ENCODE measurements at regions not wholly inside any gene's neighbourhood (a gene's known extent, or its start where the extent isn't known, plus 50 kb on each side); places are given as distances from the start of the nearest gene placed in this dataset.
"Not testable (repeated sequence)": the region's sequence is repeated elsewhere in the genome, so short reads cannot be mapped to it uniquely, and the experiment has no call there.

DNA sequence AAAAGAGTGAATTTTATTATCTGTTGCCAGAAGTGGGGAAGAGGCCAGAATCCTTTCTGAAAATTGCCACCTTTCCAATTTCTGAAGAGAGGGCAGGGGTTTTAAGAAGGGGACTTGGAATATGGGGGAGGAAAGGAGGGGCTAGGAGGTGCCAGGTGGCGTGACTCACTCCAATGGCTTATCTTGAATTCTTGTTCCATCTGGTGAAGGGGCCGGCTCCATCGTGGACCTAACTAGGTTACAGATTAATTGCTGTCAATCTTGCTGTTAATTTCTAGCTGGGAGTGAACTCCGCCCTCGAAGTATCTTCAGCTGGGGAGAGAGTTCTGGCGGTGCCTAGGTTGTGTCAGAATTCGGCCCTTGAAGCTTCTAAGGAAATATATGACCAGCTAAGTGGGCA, 138.7 kb downstream of the YTHDC2 start:
- DNase-seq (ENCODE audit: low spot score) = no peak

DNA sequence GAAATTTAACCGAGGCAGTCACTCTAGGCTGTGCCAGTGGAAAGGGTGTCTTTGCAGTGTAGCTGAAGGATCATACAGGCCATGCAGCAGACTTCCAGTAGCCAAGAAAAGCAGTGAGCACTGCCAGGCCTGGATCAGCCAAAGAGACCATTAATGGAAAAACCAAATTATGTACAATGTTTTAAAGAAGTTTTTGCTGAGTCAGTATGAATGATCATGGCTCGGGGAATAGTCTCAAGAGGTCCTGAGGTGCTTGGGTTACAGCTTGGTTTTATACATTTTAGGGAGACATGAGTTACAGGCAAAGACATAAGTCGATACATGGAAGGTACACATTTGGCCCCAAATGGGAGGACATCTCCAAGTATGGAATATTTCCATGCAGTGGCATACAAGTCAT, 141.3 kb downstream of the YTHDC2 start:
- DNase-seq (ENCODE audit: low spot score) = no peak

DNA sequence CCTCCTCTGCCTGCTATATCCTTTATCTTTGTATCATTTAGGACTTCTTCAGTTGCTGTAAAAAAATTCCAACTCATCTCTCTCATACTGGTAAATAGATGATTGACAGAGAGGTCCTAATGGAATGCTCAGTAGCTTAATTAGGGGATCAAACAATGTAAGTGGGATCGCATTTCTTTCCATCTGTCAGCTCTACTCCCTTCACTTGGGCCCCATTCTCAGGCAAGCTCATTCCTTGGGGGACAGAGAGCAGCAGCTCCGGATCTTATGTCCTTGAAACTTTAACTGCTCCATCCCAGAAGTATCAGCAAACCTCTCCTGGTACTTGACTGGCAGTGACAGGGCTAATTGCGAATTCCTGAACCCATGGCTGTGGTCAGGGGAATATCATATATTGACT, 146.7 kb downstream of the YTHDC2 start:
- no peak for DNase-seq (ENCODE audit: low spot score)

DNA sequence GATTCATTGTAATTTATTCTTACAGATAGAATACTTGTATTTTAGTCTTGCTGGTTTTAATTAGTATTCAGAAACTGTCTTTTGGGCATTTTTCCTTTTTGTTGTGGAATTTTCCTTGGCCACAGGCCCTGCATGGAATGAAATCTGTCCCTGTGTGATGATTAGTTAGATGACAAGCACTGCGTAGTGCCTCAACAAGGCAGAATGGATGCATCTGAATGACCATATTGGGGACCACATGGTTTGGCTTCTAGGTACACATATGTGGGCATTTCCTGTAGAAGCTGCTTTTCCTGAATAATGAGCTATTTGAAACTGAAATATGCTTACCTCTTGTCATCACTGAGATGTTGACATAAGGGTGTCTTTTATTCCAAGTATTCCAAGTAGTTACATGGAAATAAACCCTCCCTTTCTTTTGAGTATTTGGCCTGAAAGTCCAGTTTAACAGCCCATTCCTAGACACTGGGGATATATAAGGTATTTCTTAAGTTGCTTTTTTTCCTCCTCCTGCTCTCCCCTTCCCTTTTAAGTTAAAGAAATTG, 147.3 kb downstream of the YTHDC2 start:
- DNase-seq (ENCODE audit: low spot score) = no peak

DNA sequence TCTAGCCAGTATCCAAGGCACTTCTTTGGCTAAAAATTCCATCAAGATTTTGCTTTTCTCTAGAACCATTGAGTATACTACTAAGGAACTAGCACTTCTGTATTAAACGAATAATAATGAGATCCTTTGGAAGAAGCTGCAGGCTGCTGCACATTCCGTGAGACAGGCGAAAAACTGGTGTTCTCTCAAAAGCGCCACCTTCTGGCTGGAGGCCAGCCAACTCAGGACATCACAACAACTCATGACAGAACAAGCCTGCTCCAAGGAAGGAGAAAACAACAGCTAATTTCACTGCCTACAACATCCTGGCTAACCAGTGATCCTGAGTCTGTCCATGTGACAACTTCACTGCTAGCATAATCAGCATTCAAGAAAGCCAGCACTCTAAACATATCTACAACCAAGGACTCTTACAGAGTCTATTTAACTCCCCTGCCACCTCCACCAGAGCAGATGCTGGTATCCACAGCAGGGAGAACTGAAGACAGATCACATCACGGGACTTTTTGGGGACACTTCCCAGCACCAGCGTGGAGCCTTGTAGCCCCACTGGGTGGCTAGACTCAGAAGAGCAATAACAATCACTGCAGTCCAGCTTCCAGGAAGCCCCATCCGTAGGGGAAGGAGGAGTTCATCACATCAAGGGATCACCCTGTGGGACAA, 150.5 kb downstream of the YTHDC2 start:
- no peak for DNase-seq (ENCODE audit: low spot score)

DNA sequence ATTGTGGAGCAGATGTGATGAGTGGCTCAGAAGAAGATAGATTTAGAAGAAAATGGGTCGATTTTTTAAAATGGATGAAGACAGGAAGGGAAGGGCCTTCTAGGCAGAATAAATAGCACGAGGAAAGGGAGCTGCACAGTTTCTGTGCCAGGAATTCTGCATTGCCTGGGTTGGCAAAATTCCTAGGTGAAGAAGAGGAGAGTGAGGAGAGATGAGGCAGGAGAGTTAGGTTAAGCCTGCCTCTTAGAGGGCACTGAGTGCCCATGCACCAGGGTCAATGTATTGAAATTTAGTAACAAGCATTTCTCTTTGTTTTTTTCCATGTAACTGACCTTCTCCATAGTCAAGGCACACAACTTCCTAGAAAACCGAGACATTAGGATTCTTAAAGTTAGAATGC, 159.5 kb downstream of the YTHDC2 start:
- DNase-seq (ENCODE audit: low spot score) = no peak

- no peak for DNase-seq (ENCODE audit: low spot score)
Measured at GRCh38 chr5:113675166-113675565, 161.7 kb downstream of the YTHDC2 start.

DNA sequence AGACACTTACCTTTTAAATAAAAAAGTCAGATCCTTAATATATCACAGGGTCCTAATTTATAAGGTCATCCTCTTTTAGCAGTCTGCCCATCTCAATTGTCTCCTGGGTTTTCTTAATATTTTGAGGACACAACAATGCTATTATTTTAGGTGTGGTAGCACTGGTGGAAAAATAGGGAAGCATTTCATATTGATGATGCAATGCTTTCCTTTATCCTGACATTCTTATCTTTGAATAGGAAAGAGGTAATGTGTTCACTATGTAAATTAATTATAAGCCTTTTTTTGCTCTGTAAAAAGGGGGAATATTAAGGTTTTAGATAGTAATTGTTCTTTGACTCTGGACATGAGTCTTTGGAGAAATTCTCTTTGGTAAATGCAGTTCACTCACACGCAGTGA, 164.7 kb downstream of the YTHDC2 start:
- no peak for DNase-seq (ENCODE audit: low spot score)

GRCh38 chr5:113678924-113679575, 165.6 kb downstream of the YTHDC2 start:
- peak; percentile 50 for DNase-seq (ENCODE audit: low spot score)

DNA sequence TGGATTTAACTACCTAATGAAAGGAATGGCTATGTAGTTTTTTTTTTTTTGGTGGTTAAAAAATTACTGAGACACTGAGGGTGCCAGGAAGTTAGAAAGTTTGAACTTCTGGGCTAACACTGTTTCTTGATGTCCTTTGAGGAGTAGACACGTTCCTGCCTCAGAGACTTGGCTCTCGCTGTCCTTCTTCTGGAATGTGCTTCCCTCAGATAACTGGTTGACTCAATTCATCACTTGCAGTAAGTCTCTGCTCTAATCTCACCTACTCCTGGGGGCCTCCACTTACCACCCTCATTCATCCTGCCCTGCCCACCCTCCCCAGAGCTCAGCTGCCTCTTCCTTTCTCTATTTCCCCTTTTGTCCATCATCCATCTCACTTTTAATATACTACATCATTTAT, 167.0 kb downstream of the YTHDC2 start:
- DNase-seq (ENCODE audit: low spot score) = no peak

DNA sequence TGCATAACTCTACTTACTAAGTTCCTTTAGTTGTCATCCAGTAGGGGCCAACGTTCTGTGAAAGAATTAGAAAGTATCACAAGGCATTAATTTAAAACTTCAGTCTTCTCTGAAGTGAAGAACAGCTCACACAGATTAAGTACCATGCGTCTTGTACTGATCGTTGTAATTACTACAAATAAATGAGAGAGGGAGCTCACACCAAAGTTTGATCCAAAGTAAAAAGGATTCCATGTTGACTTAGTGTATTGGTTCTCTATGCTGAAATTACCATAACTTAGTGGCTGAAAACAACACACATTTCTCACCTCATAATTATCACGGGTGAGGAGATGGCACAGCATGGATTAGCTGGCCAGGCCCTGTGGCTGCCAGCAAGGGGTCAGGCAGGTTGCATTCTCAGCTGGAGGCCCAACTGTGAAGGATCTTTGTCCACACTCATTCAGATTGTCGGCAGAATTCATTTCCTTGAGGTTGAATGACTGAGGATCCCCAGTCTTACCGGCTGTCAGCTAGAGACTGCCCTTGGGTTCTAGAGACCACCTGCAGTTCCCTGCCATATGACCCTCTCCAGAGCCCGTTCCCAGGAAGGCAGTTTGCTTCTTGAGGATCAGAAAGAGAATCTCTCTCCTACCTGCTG, 169.1 kb downstream of the YTHDC2 start:
- no peak for DNase-seq (ENCODE audit: low spot score)

DNA sequence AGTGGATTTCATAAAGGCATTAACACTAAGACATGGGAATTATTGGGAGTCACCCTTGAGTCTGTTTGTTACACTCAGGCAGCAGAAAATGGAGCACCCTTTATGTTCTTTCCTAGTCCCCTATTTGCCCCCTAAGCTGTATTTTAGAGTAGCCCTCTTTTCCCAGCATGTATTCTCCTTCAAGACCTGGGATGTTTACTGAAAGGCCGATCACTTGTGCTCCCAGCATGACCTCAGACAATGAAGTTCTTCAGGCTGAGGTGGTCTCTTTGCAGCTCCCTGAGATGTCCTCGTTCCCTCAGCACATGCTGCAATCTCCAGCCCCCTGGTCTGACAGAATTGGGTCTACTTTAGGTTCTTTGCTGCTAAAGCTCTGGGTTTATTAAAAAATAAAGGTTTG, 169.7 kb downstream of the YTHDC2 start:
- no peak for DNase-seq (ENCODE audit: low spot score)

DNA sequence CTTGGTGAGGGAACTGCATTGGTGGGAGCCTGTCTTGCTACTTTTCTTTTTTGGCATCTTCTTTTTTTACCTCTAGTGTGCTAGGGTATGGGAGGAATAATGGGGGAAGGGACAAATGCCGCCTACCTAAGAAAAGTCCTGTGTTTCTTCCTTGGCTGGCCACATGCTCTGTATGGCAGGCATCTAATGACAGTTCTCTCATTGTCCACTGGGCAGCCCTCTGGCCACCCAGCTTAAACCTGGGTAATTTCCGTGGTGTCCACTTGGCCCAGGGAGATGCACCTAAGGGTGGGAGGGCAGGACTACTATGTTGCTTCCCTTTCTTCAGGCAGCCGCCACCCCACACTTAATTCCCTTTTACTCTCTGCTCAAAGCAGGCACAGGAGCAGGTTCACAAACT, 173.1 kb downstream of the YTHDC2 start:
- no peak for DNase-seq (ENCODE audit: low spot score)

GRCh38 chr5:113689647-113690046, 176.2 kb downstream of the YTHDC2 start:
- DNase-seq (ENCODE audit: low spot score) = no peak

DNA sequence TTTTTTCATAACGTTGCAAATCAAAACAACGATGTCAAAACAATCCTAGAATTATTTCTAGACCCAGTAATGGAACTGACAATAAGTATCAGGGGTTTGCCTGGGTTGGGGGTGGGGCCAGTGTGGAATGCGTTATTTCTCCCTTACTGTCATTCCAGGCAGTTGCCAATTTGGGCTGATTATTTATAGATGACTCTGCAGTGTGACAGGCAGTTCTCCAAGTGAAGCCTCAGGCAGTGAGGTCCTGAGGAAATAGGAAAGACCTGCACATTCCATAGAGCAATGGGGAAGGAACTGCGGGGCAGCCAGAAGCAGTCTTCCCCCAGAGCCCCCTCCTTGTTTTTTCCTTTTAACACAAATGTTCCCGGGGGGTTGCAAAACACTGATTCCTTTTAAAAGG, 179.0 kb downstream of the YTHDC2 start:
- no peak for DNase-seq (ENCODE audit: low spot score)

DNA sequence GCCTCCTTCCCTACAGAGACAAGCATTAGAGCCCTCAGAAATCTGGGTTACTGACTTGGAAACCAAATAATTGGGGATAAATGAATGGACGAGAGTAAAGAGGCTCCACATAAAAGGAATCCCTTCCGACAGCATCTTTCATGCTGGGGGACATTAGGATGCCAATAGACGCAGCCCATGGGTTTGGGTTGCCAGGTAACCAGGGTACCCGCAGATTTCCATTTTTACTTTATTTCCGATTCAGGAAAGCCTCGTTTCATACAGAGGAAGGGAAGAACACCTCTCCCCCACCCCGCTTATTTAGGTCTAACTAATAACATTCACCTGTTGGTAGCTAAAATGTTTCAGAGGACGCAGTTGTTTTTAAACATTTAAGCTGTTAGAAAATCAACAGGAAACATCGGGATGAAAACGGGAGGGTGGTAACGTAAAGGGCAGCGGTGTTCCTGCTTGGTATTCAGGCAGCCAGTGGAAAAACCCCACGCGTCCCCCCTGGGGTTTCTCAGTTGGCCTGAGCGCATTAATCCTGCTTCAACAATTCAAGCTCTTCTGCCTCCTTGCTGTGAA, 179.5 kb downstream of the YTHDC2 start:
- no peak for DNase-seq (ENCODE audit: low spot score)

DNA sequence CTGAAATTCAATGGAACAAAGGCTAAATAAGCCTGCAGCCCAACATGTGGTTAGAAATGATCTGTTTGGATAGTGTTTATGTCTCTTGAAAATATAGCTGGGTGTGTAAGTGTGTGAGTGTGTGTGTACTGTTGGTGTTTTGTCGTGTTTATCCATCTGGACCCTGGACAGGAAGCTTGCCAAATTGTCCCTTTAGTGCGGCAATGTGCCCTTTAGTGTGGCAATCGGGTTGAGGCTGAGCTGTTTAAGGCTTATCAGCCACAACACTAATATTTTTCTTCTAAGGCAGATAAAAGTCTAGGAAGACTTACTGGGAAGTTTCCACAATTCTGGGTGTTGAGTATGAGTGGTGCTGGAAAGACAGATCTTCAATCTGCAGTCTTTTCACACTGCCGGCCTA, 180.2 kb downstream of the YTHDC2 start:
- DNase-seq (ENCODE audit: low spot score) = no peak

DNA sequence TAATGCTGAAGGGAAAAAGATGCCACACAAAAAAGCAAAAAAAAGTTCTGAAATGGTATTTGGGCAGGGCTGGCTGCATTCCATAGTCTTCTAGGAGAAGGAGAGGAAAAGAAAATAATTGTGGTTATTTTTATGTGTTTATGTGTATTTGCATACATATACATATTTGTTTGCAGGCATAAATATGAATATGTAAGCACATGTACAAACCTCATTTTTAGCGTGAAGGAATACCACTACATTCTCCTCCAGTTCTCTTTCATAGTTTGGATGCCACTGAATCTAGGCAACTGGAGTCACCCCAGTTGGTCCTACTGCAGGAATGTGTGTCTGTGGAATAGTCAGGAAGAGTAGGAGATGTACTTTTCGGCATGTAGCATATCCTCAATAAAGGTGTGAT, 181.1 kb downstream of the YTHDC2 start:
- no peak for DNase-seq (ENCODE audit: low spot score)

- DNase-seq (ENCODE audit: low spot score) = no peak
Measured at GRCh38 chr5:113703266-113703665, 189.8 kb downstream of the YTHDC2 start.

DNA sequence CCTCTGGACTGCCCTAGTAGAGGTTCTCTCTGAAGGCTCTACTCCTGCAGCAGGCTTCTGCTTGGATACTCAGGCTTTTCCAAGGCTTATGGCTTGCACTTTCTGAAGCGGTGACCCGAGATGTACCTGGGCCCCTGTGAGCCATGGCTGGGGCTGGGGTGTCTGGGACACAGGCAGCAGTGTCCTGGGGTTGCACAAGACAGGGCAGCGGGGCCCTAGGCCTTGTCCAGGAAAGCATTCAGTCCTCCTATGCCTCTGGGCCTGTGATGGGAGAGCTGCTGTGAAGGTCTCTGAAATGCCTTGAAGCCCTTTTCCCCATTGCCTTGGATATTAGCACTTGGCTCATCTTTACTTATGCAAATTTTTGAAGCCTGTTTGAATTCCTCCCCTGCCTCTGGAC, 192.2 kb downstream of the YTHDC2 start:
- DNase-seq (ENCODE audit: low spot score) = no peak

DNA sequence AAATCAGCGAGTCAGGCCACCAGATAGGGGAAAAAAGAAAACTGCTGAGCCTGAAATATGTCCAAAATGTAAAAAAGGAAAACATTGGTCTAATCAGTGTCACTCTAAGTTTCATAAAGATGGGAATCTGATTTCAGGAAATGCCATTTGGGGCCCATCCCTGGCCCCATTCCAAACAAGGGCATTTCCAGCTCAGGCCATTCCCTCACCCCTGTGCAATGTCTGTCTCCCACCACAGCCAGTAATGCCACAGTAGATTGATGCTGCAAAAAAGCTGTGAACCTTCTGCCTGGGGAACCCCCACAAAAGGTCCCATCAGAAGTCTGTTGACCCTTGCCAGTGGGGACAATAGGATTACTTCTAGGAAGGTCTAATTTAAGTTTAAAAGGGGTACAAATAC, 199.6 kb downstream of the YTHDC2 start:
- no peak for DNase-seq (ENCODE audit: low spot score)

- DNase-seq (ENCODE audit: low spot score) = not testable (repeated sequence)
Measured at GRCh38 chr5:113715921-113716320, 202.4 kb downstream of the YTHDC2 start.

DNA sequence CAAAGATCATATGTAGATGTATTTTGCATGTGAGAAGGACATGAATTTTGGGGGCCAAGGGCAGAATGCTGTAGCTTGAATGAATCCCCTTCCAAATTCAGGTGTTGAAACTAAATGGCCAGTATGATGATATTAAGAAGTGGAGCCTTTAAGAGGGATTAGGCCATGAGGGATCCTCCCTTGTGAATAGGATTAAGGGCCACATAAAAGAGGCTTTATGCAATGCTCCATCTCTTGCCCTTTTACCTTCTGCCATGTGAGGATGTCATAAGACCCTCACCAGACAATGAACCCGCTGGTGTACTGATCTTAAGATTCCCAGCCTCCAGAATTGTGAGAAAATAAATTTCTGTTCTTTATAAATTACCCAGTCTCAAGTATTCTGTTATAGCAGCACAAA, 206.1 kb downstream of the YTHDC2 start:
- no peak for DNase-seq (ENCODE audit: low spot score)

Data from AG08395 (cell line).